NCI-H82 treated with DMSO at 0.1 percent for 48 hours (cell line): ENCODE measurements at regions not wholly inside any gene's neighbourhood (a gene's known extent, or its start where the extent isn't known, plus 50 kb on each side); places are given as distances from the start of the nearest gene placed in this dataset.

ENCODE experiments used
- DNase-seq: peaks from one replicate; lab custom pipeline; 2025; ENCODE audit not compliant: unreplicated experiment; lab: John Stamatoyannopoulos, UW

- no peak for DNase-seq
These were observed 291.2 kb upstream of the DMRT1 start for GRCh38 chr9:550333-550732.

GRCh38 chr9:551986-552929 is 289.2 kb upstream of the DMRT1 start:
- DNase-seq: no peak

GRCh38 chr9:555493-555892 is 286.0 kb upstream of the DMRT1 start:
- DNase-seq: no peak

GRCh38 chr9:556199-556598 is 285.3 kb upstream of the DMRT1 start:
- DNase-seq: no peak

- no peak for DNase-seq
These were observed 284.8 kb upstream of the DMRT1 start for GRCh38 chr9:556675-557074.

GRCh38 chr9:557601-558201 is 283.8 kb upstream of the DMRT1 start:
- no peak for DNase-seq

- DNase-seq: no peak
These were observed 280.1 kb upstream of the DMRT1 start for GRCh38 chr9:561427-561826.

- no peak for DNase-seq
These were observed 278.3 kb upstream of the DMRT1 start for GRCh38 chr9:563200-563599.

GRCh38 chr9:565528-565927 is 276.0 kb upstream of the DMRT1 start:
- no peak for DNase-seq

GRCh38 chr9:567128-567746 is 274.3 kb upstream of the DMRT1 start:
- DNase-seq: no peak

GRCh38 chr9:567747-568305 is 273.7 kb upstream of the DMRT1 start:
- DNase-seq: no peak

- peak; percentile 78 for DNase-seq
These were observed 272.2 kb upstream of the DMRT1 start for GRCh38 chr9:569296-569695.

- DNase-seq: no peak
These were observed 271.3 kb upstream of the DMRT1 start for GRCh38 chr9:570187-570586.

- DNase-seq: no peak
These were observed 270.4 kb upstream of the DMRT1 start for GRCh38 chr9:571066-571465.

- no peak for DNase-seq
These were observed 269.8 kb upstream of the DMRT1 start for GRCh38 chr9:571741-572140.

GRCh38 chr9:573691-574410 is 267.6 kb upstream of the DMRT1 start:
- DNase-seq: no peak

- no peak for DNase-seq
These were observed 266.4 kb upstream of the DMRT1 start for GRCh38 chr9:575139-575538.

- DNase-seq: no peak
These were observed 260.7 kb upstream of the DMRT1 start for GRCh38 chr9:580652-581342.

GRCh38 chr9:581673-582497 is 259.6 kb upstream of the DMRT1 start:
- DNase-seq: no peak

GRCh38 chr9:582775-583174 is 258.7 kb upstream of the DMRT1 start:
- no peak for DNase-seq
